ENCODE measurements at regions not wholly inside any gene's neighbourhood (a gene's known extent, or its start where the extent isn't known, plus 50 kb on each side); places are given as distances from the start of the nearest gene placed in this dataset.

GRCh38 chr2:186254759-186255158 is 231.3 kb upstream of the ZC3H15 start:
- no peak for TF ChIP-seq EP300 (IDR thresholded peaks at IDR 0.05)
- TF ChIP-seq POLR2A (IDR thresholded peaks at IDR 0.05), result no peak
- no peak for TF ChIP-seq CTCF (IDR thresholded peaks at IDR 0.05)
- Histone ChIP-seq H3K9me3 (peaks cover 0 to 13% (median 0%) of the 10 kb centered on the region in 4 donors), H3K27ac (no peak overlapping the region), H3K27me3 (no peaks in the 10 kb centered on the region), H3K4me1 (peaks cover 0 to 8% (median 0%) of the 10 kb centered on the region in 4 donors), H3K36me3 (no peaks in the 10 kb centered on the region), H3K4me3 (no peak overlapping the region)
- 91% methylated on average over 2 of the region's 2 CpGs for WGBS, 2 donors
- no peak for DNase-seq (ENCODE audit: low spot score in 2 of 2)

- DNase-seq (ENCODE audit: low spot score in 2 of 2), result no peak
- H3K36me3 ChIP-seq, result no peaks in the 10 kb centered on the region
- no peak overlapping the region for H3K27ac ChIP-seq
- H3K27me3 ChIP-seq, result no peaks in the 10 kb centered on the region
- H3K4me1 ChIP-seq, result peaks cover 0 to 8% (median 0%) of the 10 kb centered on the region in 4 donors
- WGBS, 2 donors, result 79 to 82% methylated on average over 4 of the region's 4 CpGs
- TF ChIP-seq CTCF (IDR thresholded peaks at IDR 0.05) (no peak), EP300 (IDR thresholded peaks at IDR 0.05) (no peak), POLR2A (IDR thresholded peaks at IDR 0.05) (no peak)
- no peak overlapping the region for H3K4me3 ChIP-seq
- H3K9me3 ChIP-seq, result peaks cover 0 to 13% (median 0%) of the 10 kb centered on the region in 4 donors
These were observed 230.2 kb upstream of the ZC3H15 start for GRCh38 chr2:186255823-186256222.

GRCh38 chr2:186256540-186256939 is 229.5 kb upstream of the ZC3H15 start:
- Histone ChIP-seq H3K27me3 (no peaks in the 10 kb centered on the region), H3K36me3 (no peaks in the 10 kb centered on the region), H3K4me1 (peaks cover 0 to 8% (median 0%) of the 10 kb centered on the region in 4 donors), H3K27ac (no peak overlapping the region), H3K9me3 (peaks cover 0 to 13% (median 0%) of the 10 kb centered on the region in 4 donors), H3K4me3 (no peak overlapping the region)
- 6 to 11% methylated on average over 1 of the region's 1 CpG for WGBS, 2 donors
- TF ChIP-seq POLR2A (IDR thresholded peaks at IDR 0.05) (no peak), CTCF (IDR thresholded peaks at IDR 0.05) (peak; percentile 21 to 37 (median 29))
- no peak for DNase-seq (ENCODE audit: low spot score in 2 of 2)

- TF ChIP-seq POLR2A (IDR thresholded peaks at IDR 0.05) (no peak), CTCF (IDR thresholded peaks at IDR 0.05) (no peak), EP300 (IDR thresholded peaks at IDR 0.05) (no peak)
- no peak overlapping the region for H3K4me3 ChIP-seq
- H3K9me3 ChIP-seq, result peaks cover 0 to 18% (median 0%) of the 10 kb centered on the region in 4 donors
- H3K27ac ChIP-seq, result no peak overlapping the region
- H3K4me1 ChIP-seq, result no peaks in the 10 kb centered on the region
- H3K36me3 ChIP-seq, result no peaks in the 10 kb centered on the region
- no peaks in the 10 kb centered on the region for H3K27me3 ChIP-seq
- no peak for DNase-seq (ENCODE audit: low spot score in 2 of 2)
- WGBS, 2 donors, result 92 to 96% methylated on average over 3 of the region's 3 CpGs
These were observed 222.3 kb upstream of the ZC3H15 start for GRCh38 chr2:186263673-186264250.

- H3K4me3 ChIP-seq, result no peak overlapping the region
- no peaks in the 10 kb centered on the region for H3K4me1 ChIP-seq
- peaks cover 0 to 21% (median 0%) of the 10 kb centered on the region in 4 donors for H3K9me3 ChIP-seq
- no peak overlapping the region for H3K27ac ChIP-seq
- no peaks in the 10 kb centered on the region for H3K27me3 ChIP-seq
- no peak for DNase-seq (ENCODE audit: low spot score in 2 of 2)
- 82 to 84% methylated on average over 2 of the region's 2 CpGs for WGBS, 2 donors
- H3K36me3 ChIP-seq, result peaks cover 0 to 5% (median 0%) of the 10 kb centered on the region in 3 donors
- no peak for TF ChIP-seq CTCF (IDR thresholded peaks at IDR 0.05)
- no peak for TF ChIP-seq POLR2A (IDR thresholded peaks at IDR 0.05)
- no peak for TF ChIP-seq EP300 (IDR thresholded peaks at IDR 0.05)
These were observed 216.5 kb upstream of the ZC3H15 start for GRCh38 chr2:186269536-186269935.
